ENCODE measurements at regions not wholly inside any gene's neighbourhood (a gene's known extent, or its start where the extent isn't known, plus 50 kb on each side); places are given as distances from the start of the nearest gene placed in this dataset.
"Not testable (repeated sequence)": the region's sequence is repeated elsewhere in the genome, so short reads cannot be mapped to it uniquely, and the experiment has no call there.

GRCh38 chr4:165779950-165780670 is 92.9 kb upstream of the TLL1 start:
- no peak for DNase-seq

GRCh38 chr4:165780735-165781134 is 92.3 kb upstream of the TLL1 start:
- DNase-seq, result no peak

GRCh38 chr4:165782623-165783022 is 90.4 kb upstream of the TLL1 start:
- DNase-seq, result no peak

DNA sequence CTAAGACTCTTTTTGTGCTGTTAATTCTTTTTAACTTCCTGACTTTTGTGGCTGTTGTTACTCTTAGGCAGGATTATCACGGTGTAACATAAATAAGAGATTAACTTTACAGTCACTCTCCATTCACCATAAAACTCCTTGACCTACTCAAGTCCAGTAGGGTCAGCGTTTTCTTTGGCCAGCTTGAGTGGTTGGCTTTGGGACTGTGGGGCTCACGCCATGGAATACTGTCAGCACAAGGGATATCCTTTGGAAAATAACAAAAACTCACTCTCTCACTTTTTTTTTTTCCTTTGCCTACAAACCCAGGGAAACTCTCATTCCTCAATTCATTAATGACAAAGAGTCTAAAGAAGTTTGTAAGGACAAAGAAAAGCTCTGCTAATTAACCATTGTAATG is 89.4 kb upstream of the TLL1 start:
- DNase-seq, result no peak

GRCh38 chr4:165784672-165785071 is 88.4 kb upstream of the TLL1 start:
- no peak for DNase-seq

DNA sequence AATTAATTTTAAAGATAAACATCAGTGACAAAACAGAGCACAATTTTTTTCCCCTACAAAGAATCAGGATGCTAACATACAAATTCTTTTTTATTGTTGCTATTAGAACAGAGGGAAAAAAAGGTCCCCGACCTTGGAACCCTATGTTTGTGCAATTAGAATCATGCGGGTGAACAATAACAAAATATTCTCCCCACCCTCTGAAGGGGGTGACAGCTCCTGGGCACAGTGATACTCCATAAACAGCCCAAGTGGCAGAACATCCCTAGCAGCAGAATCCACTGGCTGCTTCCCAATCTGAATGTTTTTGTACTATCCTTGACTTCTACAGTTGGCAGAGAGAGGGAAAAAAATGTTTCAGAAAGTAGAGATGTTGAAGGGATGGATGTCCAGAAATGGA is 87.7 kb upstream of the TLL1 start:
- no peak for DNase-seq

- DNase-seq, result no peak
Measured at GRCh38 chr4:165787516-165788274, 85.3 kb upstream of the TLL1 start.

- no peak for DNase-seq
Measured at GRCh38 chr4:165788686-165789463, 84.2 kb upstream of the TLL1 start.

- no peak for DNase-seq
Measured at GRCh38 chr4:165793236-165793635, 79.8 kb upstream of the TLL1 start.

DNA sequence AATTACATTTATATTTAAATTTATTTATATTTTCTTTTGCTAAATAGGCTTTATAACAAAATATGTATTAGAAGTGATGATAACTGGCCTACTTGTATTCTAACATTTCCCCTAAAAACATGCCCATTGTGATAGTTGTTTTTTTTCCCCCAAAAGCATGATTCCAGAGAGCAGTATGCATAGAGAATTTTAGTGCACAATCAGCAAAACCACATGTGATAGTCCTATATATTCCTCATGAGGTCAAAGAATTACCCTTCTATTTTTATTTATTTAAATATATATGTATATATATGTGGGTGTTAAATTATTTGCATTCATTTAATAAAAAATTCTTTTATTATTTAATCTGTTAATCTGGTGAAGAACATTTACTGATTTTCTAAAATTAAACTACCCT is 78.2 kb upstream of the TLL1 start:
- DNase-seq, result no peak

- DNase-seq, result no peak
Measured at GRCh38 chr4:165799384-165799815, 73.6 kb upstream of the TLL1 start.

GRCh38 chr4:165802452-165802851 is 70.6 kb upstream of the TLL1 start:
- DNase-seq, result no peak

GRCh38 chr4:165803005-165803404 is 70.0 kb upstream of the TLL1 start:
- DNase-seq, result no peak

DNA sequence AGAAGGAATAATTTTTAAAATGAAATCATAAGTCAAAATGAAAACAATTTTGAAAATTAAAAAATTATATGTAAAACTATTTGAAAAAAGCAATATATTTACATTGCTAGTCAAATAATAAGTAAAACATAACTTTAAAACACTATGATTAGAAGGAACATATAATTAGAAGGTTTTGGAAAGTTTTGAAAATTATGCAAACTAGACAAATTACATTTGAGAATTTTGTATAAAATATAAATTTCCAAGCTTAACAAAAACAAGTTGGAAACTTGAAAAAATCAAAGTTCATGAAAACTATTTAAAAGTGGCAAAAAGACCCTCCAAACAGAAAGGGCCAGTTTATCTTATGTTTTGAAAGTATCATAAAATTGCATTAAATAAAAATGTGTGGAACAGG is 67.6 kb upstream of the TLL1 start:
- DNase-seq, result no peak

- no peak for DNase-seq
Measured at GRCh38 chr4:165806613-165807012, 66.4 kb upstream of the TLL1 start.

- DNase-seq, result no peak
Measured at GRCh38 chr4:165810726-165811125, 62.3 kb upstream of the TLL1 start.

- no peak for DNase-seq
Measured at GRCh38 chr4:165813606-165814005, 59.4 kb upstream of the TLL1 start.

DNA sequence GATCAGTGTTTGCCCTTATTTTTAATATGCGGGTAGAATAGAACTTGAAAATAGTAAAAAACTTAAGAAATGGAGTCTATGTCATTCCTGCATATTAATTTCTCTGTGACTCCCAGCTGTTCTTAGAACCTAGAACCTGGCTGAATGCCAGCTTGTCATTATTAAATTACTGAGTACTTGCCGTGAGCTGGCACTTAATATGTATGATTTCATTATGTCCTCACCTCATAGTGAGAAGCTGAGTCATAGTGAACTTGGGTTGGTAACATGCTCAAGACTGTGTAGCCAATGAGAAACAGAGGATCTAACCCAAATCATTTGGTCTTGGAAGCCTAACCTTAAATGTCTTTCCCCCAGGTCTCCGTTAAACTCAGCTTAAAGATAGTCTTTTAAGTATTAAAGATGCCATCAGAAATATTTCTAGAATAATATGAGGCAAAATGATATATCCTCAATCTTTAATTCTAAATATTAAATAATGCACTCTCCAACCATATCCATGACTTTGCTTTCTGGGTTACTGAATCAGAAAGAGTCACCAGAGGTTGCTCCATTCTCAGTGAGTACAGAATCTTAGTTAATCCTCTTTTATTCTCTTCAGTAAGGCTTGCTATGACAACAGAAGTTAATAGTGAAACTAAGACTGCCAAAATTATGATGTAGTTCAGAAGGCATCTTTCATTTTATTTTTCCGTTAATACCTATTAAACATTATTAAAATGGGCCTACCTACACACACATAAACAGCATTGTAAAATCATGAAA is 58.6 kb upstream of the TLL1 start:
- no peak for DNase-seq

DNA sequence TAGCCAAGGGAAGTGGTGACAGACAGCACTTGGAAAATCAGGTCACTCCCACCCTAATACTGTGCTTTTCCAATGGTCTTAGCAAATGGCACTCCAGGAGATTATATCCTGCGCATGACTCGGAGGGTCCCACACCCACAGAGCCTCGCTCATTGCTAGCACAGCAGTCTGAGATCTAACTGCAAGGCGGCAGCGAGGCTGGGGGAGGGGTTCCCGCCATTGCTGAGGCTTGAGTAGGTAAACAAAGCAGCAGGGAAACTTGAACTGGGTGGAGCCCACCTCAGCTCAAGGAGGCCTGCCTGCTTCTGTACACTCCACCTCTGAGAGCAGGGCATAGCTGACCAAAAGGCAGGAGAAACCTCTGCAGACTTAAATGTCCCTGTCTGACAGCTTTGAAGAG is 53.9 kb upstream of the TLL1 start:
- DNase-seq, result not testable (repeated sequence)

Measured in NCI-H510A treated with DMSO at 0.1 percent for 48 hours (cell line).